Keratinocyte (primary cell): ENCODE measurements at regions not wholly inside any gene's neighbourhood (a gene's known extent, or its start where the extent isn't known, plus 50 kb on each side); places are given as distances from the start of the nearest gene placed in this dataset.

Experiments
- DNase-seq: peaks from one replicate; pipeline ENCODE4 v3.0.0-alpha.2; 2011; ENCODE audit warnings: low read depth, missing footprints, low spot score
- FAIRE-seq: peaks from 2 replicates; lab custom pipeline; 2011; peaks lifted over from hg19 to GRCh38; lab: Jason Lieb, UNC
- H2AFZ ChIP-seq: 2 replicates; pipeline ENCODE4 v1.6.0; 2012; ENCODE audit warnings: low read length, control low read depth, inconsistent platforms; ENCODE audit not compliant: control insufficient read depth
- H3K27ac ChIP-seq: 2 replicates; pipeline ENCODE4 v1.5.1; 2011; ENCODE audit warnings: low read length; ENCODE audit not compliant: control insufficient read depth, insufficient read depth
- H3K27me3 ChIP-seq: 3 replicates; pipeline ENCODE4 v1.6.0; 2011; ENCODE audit warnings: low read length; ENCODE audit not compliant: control insufficient read depth, insufficient read depth; ENCODE audit errors: extremely low read depth
- H3K36me3 ChIP-seq, 2 experiments: 2 replicates in 1 of 2; 3 replicates in 1 of 2; pipeline ENCODE4 v1.5.1; 2011; ENCODE audit warnings: low read length in 2 of 2, mild to moderate bottlenecking in 1 of 2; ENCODE audit not compliant: control insufficient read depth in 2 of 2, insufficient read depth in 2 of 2; ENCODE audit errors: extremely low read depth in 1 of 2
- H3K4me1 ChIP-seq: 3 replicates; pipeline ENCODE4 v1.5.1; 2011; ENCODE audit warnings: low read length; ENCODE audit not compliant: control insufficient read depth, insufficient read depth; ENCODE audit errors: extremely low read depth
- H3K4me2 ChIP-seq: 3 replicates; pipeline ENCODE4 v1.6.0; 2011; ENCODE audit warnings: low read depth, low read length; ENCODE audit not compliant: control insufficient read depth, insufficient read depth; ENCODE audit errors: extremely low read depth
- H3K4me3 ChIP-seq, 3 experiments: fragments of 200-600 bp in 1 of 3; sonication (generic) in 1 of 3; 2 replicates in 2 of 3; 3 replicates in 1 of 3; pipeline ENCODE4 v1.5.1; 2011 to 2016; ENCODE audit warnings: low read length in 3 of 3, mild to moderate bottlenecking in 3 of 3, control low read depth in 2 of 3, inconsistent platforms in 1 of 3, low read depth in 1 of 3, mixed read lengths in 1 of 3, mixed run types in 1 of 3, moderate library complexity in 1 of 3; ENCODE audit not compliant: control insufficient read depth in 2 of 3, insufficient read depth in 2 of 3; ENCODE audit errors: extremely low read depth in 1 of 3
- H3K79me2 ChIP-seq: 2 replicates; pipeline ENCODE4 v1.6.0; 2012; ENCODE audit warnings: low read length; ENCODE audit not compliant: control insufficient read depth, insufficient read depth
- H3K9ac ChIP-seq: 3 replicates; pipeline ENCODE4 v1.6.0; 2011; ENCODE audit warnings: low read length; ENCODE audit not compliant: control insufficient read depth, insufficient read depth; ENCODE audit errors: extremely low read depth
- H3K9me1 ChIP-seq: 3 replicates; pipeline ENCODE4 v1.6.0; 2011; ENCODE audit warnings: low read length; ENCODE audit not compliant: control insufficient read depth, insufficient read depth; ENCODE audit errors: extremely low read depth
- H3K9me3 ChIP-seq: 2 replicates; pipeline ENCODE4 v1.5.1; 2012; ENCODE audit warnings: low read depth, low read length; ENCODE audit not compliant: control insufficient read depth
- H4K20me1 ChIP-seq: 3 replicates; pipeline ENCODE4 v1.6.0; 2011; ENCODE audit warnings: low read length; ENCODE audit not compliant: control insufficient read depth, insufficient read depth; ENCODE audit errors: extremely low read depth
- CTCF ChIP-seq, 3 experiments: IDR thresholded peaks in 1 of 3; conservative IDR thresholded peaks in 1 of 3; optimal IDR thresholded peaks in 1 of 3; 2 replicates in 2 of 3; 3 replicates in 1 of 3; pipeline versions ENCODE3 to v1.5.1; 2011; ENCODE audit warnings: low read length in 3 of 3, mild to moderate bottlenecking in 3 of 3, moderate library complexity in 2 of 3, control low read depth in 1 of 3, inconsistent platforms in 1 of 3; ENCODE audit not compliant: insufficient read depth in 2 of 3; ENCODE audit errors: extremely low read depth in 1 of 3
- EZH2 ChIP-seq: IDR thresholded peaks from one replicate; pipeline ENCODE4 v1.6.1; 2012; ENCODE audit warnings: inconsistent platforms, mild to moderate bottlenecking, low read length, moderate library complexity
- dilution Hi-C: fragments of 300-500 bp; cut with MboI; formaldehyde crosslinking; loops from one replicate; pipeline ENCODE4 v1.7.0; 2020; ENCODE audit warnings: low sequenced_read_pairs; ENCODE audit not compliant: extremely low pct_ligation_motif_present

DNA sequence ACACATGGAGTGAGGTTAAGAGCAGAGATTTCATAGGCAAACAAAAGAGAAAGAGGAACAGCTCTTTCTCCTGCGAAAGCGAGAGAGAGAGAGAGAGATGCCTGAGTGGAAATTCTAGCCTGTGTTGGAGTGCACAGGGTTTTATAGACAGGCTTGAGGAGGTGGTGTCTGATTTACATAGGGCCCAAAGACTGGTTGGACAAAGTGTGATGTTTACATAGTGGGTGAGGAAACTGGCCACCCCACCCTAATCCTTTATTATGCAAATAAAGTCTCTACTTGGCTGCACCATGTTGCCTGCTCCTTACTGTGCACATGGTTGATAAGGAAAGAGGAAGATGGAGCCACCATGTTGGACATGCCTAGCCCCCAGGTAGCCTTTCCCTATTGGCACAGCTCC is 967.8 kb upstream of the SORCS1 start:
- dilution Hi-C loops: no loop called here
- no peaks in the 10 kb centered on the region for H3K79me2 ChIP-seq
- no peaks in the 10 kb centered on the region for H3K9me3 ChIP-seq
- no peaks in the 10 kb centered on the region for H3K4me1 ChIP-seq
- TF ChIP-seq EZH2 (no peak), CTCF (optimal IDR thresholded peaks at IDR 0.05 in 1 of 3, IDR thresholded peaks at IDR 0.05 in 1 of 3, conservative IDR thresholded peaks at IDR 0.05 in 1 of 3; ENCODE audit: extremely low read depth in 1 of 3, insufficient read depth in 2 of 3, low read length in 3 of 3) (no peak)
- FAIRE-seq (no peak), DNase-seq (no peak)
- no peak overlapping the region for H3K4me3 ChIP-seq
- no peaks in the 10 kb centered on the region for H4K20me1 ChIP-seq
- H3K36me3 ChIP-seq: no peaks in the 10 kb centered on the region
- no peak overlapping the region for H2AFZ ChIP-seq
- H3K4me2 ChIP-seq: no peak overlapping the region
- no peaks in the 10 kb centered on the region for H3K9me1 ChIP-seq
- no peak overlapping the region for H3K9ac ChIP-seq
- no peaks in the 10 kb centered on the region for H3K27me3 ChIP-seq
- no peak overlapping the region for H3K27ac ChIP-seq

DNA sequence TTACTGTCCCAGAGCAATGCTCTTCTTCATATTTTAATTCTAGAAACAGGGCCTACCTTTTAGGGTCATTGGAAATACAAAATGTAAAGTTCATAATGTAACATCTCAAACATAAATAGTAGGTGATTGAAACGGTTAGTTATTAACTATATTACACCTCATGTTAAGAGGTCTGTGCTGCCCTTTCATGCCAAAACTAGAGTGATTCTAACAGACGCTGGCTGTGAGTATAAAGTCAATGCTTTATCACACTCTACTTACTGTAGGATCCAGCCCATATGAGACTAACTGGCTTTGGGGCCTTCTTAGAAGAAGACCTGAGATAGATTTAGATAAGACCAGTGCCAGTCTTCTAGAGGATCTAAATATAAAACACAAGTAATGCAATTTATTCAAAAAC is 966.1 kb upstream of the SORCS1 start:
- Histone ChIP-seq H3K27ac (no peak overlapping the region), H4K20me1 (no peaks in the 10 kb centered on the region), H3K27me3 (no peaks in the 10 kb centered on the region), H3K9ac (no peak overlapping the region), H3K9me3 (no peaks in the 10 kb centered on the region), H3K79me2 (no peaks in the 10 kb centered on the region), H2AFZ (no peak overlapping the region), H3K4me3 (no peak overlapping the region), H3K9me1 (no peaks in the 10 kb centered on the region), H3K4me2 (no peak overlapping the region), H3K36me3 (no peaks in the 10 kb centered on the region), H3K4me1 (no peaks in the 10 kb centered on the region)
- dilution Hi-C loops: no loop called here
- TF ChIP-seq EZH2 (no peak), CTCF (optimal IDR thresholded peaks at IDR 0.05 in 1 of 3, IDR thresholded peaks at IDR 0.05 in 1 of 3, conservative IDR thresholded peaks at IDR 0.05 in 1 of 3; ENCODE audit: extremely low read depth in 1 of 3, insufficient read depth in 2 of 3, low read length in 3 of 3) (no peak)
- no peak for FAIRE-seq
- no peak for DNase-seq
